Neuronal stem cell (in vitro differentiated cells): ENCODE measurements at regions not wholly inside any gene's neighbourhood (a gene's known extent, or its start where the extent isn't known, plus 50 kb on each side); places are given as distances from the start of the nearest gene placed in this dataset.

ENCODE experiments used
- DNase-seq: peaks from one replicate; pipeline ENCODE4 v3.0.0-alpha.2; 2013; ENCODE audit warnings: low spot score
- H2AFZ ChIP-seq: one replicate; pipeline ENCODE4 v1.6.1; 2013; ENCODE audit warnings: mild to moderate bottlenecking, low read length, inconsistent platforms
- H2AK5ac ChIP-seq: 2 replicates; pipeline ENCODE4 v1.6.1; 2013; ENCODE audit warnings: low read depth, mild to moderate bottlenecking, inconsistent platforms, low read length, moderate library complexity, mixed read lengths
- H2BK120ac ChIP-seq: 2 replicates; pipeline ENCODE4 v1.6.1; 2013; ENCODE audit warnings: low read depth, mild to moderate bottlenecking, inconsistent platforms, low read length, moderate library complexity, mixed read lengths
- H2BK12ac ChIP-seq: one replicate; pipeline ENCODE4 v1.6.1; 2013; ENCODE audit warnings: low read length, inconsistent platforms
- H2BK15ac ChIP-seq: 2 replicates; pipeline ENCODE4 v1.6.1; 2013; ENCODE audit warnings: mild to moderate bottlenecking, low read length, inconsistent platforms, mixed read lengths
- H2BK5ac ChIP-seq: one replicate; pipeline ENCODE4 v1.6.1; 2013; ENCODE audit warnings: inconsistent platforms, mild to moderate bottlenecking, low read length, moderate library complexity
- H3K14ac ChIP-seq: one replicate; pipeline ENCODE4 v1.6.1; 2013; ENCODE audit warnings: low read length, inconsistent platforms
- H3K18ac ChIP-seq: 2 replicates; pipeline ENCODE4 v1.6.1; 2013; ENCODE audit warnings: low read length, inconsistent platforms
- H3K23ac ChIP-seq: 2 replicates; pipeline ENCODE4 v1.6.1; 2013; ENCODE audit warnings: low read depth, mild to moderate bottlenecking, mixed read lengths, low read length, inconsistent platforms; ENCODE audit not compliant: poor library complexity
- H3K27ac ChIP-seq: replicated peaks from 3 replicates; pipeline ENCODE4 v1.5.1; 2013; ENCODE audit warnings: low read length, inconsistent platforms
- H3K27me3 ChIP-seq, 3 experiments: 2 replicates each; pipeline ENCODE4 v1.6.1; 2013; ENCODE audit warnings: low read length in 3 of 3, mild to moderate bottlenecking in 2 of 3, inconsistent platforms in 1 of 3, low read depth in 1 of 3, mixed read lengths in 1 of 3, moderate library complexity in 1 of 3; ENCODE audit not compliant: control insufficient read depth in 3 of 3, insufficient read depth in 3 of 3
- H3K36me3 ChIP-seq, 2 donors: replicated peaks in 1 of 2; 2 replicates each; pipeline ENCODE4 v1.6.1; 2013; ENCODE audit warnings: low read length in 2 of 2; ENCODE audit not compliant: control insufficient read depth in 2 of 2, insufficient read depth in 2 of 2
- H3K4ac ChIP-seq: 2 replicates; pipeline ENCODE4 v1.6.1; 2013; ENCODE audit warnings: inconsistent platforms, mild to moderate bottlenecking, low read length, moderate library complexity
- H3K4me1 ChIP-seq, 2 donors: 1 replicate in 1 of 2; 2 replicates in 1 of 2; pipeline ENCODE4 v1.6.1; 2013; ENCODE audit warnings: low read length in 2 of 2, low read depth in 1 of 2; ENCODE audit not compliant: control insufficient read depth in 2 of 2, insufficient read depth in 1 of 2
- H3K4me2 ChIP-seq: one replicate; pipeline ENCODE4 v1.6.1; 2013; ENCODE audit warnings: mild to moderate bottlenecking, low read length, inconsistent platforms; ENCODE audit not compliant: insufficient read depth, poor library complexity, severe bottlenecking
- H3K4me3 ChIP-seq, 2 donors: 2 replicates each; pipeline ENCODE4 v1.5.1; 2013; ENCODE audit warnings: low read length in 2 of 2, mild to moderate bottlenecking in 2 of 2, inconsistent platforms in 1 of 2, moderate library complexity in 1 of 2
- H3K79me1 ChIP-seq: one replicate; pipeline ENCODE4 v1.6.1; 2013; ENCODE audit warnings: low read depth, mild to moderate bottlenecking, inconsistent platforms, low read length, moderate library complexity
- H3K9ac ChIP-seq: one replicate; pipeline ENCODE4 v1.6.1; 2013; ENCODE audit warnings: mild to moderate bottlenecking, low read depth, low read length, inconsistent platforms; ENCODE audit not compliant: poor library complexity
- H3K9me3 ChIP-seq, 2 donors: replicated peaks in 1 of 2; 2 replicates each; pipeline versions ENCODE3 to v1.6.1; 2013; ENCODE audit warnings: low read length in 2 of 2, mild to moderate bottlenecking in 2 of 2, inconsistent platforms in 1 of 2, low read depth in 1 of 2, mixed read lengths in 1 of 2, moderate library complexity in 1 of 2; ENCODE audit not compliant: control insufficient read depth in 2 of 2, insufficient read depth in 1 of 2
- H4K8ac ChIP-seq: one replicate; pipeline ENCODE4 v1.6.1; 2013; ENCODE audit warnings: low read depth, mild to moderate bottlenecking, inconsistent platforms, low read length, moderate library complexity
- H4K91ac ChIP-seq: one replicate; pipeline ENCODE4 v1.6.1; 2013; ENCODE audit warnings: low read length, low read depth, mild to moderate bottlenecking, inconsistent platforms; ENCODE audit not compliant: poor library complexity
- WGBS, 2 donors: extraction: QIAGEN DNeasy Blood & Tissue Kit; methylation state at CpG; one replicate each; pipeline ENCODE4 v1.1.7; 2013; ENCODE audit warnings: missing lambda C conversion rate in 2 of 2, mixed read lengths in 1 of 2; ENCODE audit not compliant: insufficient read length in 2 of 2, insufficient replicate concordance in 1 of 2; ENCODE audit errors: extremely low coverage in 2 of 2; 5-methylcytosine and 5-hydroxymethylcytosine counted together

GRCh38 chr2:136411946-136412345, 294.0 kb upstream of the CXCR4 start:
- Histone ChIP-seq H3K36me3 (no peaks in the 10 kb centered on the region), H3K9me3 (no peaks in the 10 kb centered on the region), H2BK120ac (no peak overlapping the region), H3K23ac (no peak overlapping the region), H4K8ac (no peak overlapping the region), H2AK5ac (no peak overlapping the region), H3K79me1 (no peaks in the 10 kb centered on the region), H2BK5ac (no peak overlapping the region), H2BK15ac (no peak overlapping the region), H3K4me3 (no peak overlapping the region), H2BK12ac (no peak overlapping the region), H3K18ac (no peak overlapping the region), H3K27me3 (no peaks in the 10 kb centered on the region), H3K27ac (no peak overlapping the region), H3K9ac (no peak overlapping the region), H2AFZ (no peak overlapping the region), H4K91ac (no peak overlapping the region), H3K4me1 (peaks cover 0 to 10% of the 10 kb centered on the region in 2 donors), H3K4me2 (no peak overlapping the region), H3K14ac (no peak overlapping the region), H3K4ac (no peak overlapping the region)
- no peak for DNase-seq
- no CpG with 5 or more reads among the region's 1 CpG for WGBS, 2 donors

GRCh38 chr2:136410673-136411072, 292.7 kb upstream of the CXCR4 start:
- H2BK15ac ChIP-seq = no peak overlapping the region
- no peak overlapping the region for H2BK120ac ChIP-seq
- no peak overlapping the region for H2AK5ac ChIP-seq
- H3K79me1 ChIP-seq = no peaks in the 10 kb centered on the region
- no peak overlapping the region for H3K23ac ChIP-seq
- no peaks in the 10 kb centered on the region for H3K36me3 ChIP-seq
- H3K4ac ChIP-seq = no peak overlapping the region
- H4K91ac ChIP-seq = no peak overlapping the region
- H3K4me3 ChIP-seq = no peak overlapping the region
- no peak overlapping the region for H3K9ac ChIP-seq
- H2BK12ac ChIP-seq = no peak overlapping the region
- WGBS, 2 donors = no CpG with 5 or more reads among the region's 6 CpGs
- no peaks in the 10 kb centered on the region for H3K27me3 ChIP-seq
- H3K4me2 ChIP-seq = no peak overlapping the region
- H3K18ac ChIP-seq = no peak overlapping the region
- no peak overlapping the region for H3K27ac ChIP-seq
- no peak overlapping the region for H4K8ac ChIP-seq
- peaks cover 0 to 10% of the 10 kb centered on the region in 2 donors for H3K4me1 ChIP-seq
- no peak for DNase-seq
- no peak overlapping the region for H2AFZ ChIP-seq
- H3K9me3 ChIP-seq = no peaks in the 10 kb centered on the region
- H3K14ac ChIP-seq = no peak overlapping the region
- H2BK5ac ChIP-seq = no peak overlapping the region

- H3K4me2 ChIP-seq = no peak overlapping the region
- no peak overlapping the region for H4K91ac ChIP-seq
- no peak overlapping the region for H4K8ac ChIP-seq
- no peaks in the 10 kb centered on the region for H3K27me3 ChIP-seq
- H3K23ac ChIP-seq = no peak overlapping the region
- H3K14ac ChIP-seq = no peak overlapping the region
- no peak overlapping the region for H3K18ac ChIP-seq
- no peak overlapping the region for H3K4ac ChIP-seq
- H3K4me3 ChIP-seq = no peak overlapping the region
- no peak overlapping the region for H2AFZ ChIP-seq
- no peak overlapping the region for H2BK15ac ChIP-seq
- no peak overlapping the region for H2BK12ac ChIP-seq
- no peaks in the 10 kb centered on the region for H3K36me3 ChIP-seq
- peaks cover 0 to 10% of the 10 kb centered on the region in 2 donors for H3K4me1 ChIP-seq
- no peak overlapping the region for H3K9ac ChIP-seq
- DNase-seq = no peak
- no peak overlapping the region for H2BK5ac ChIP-seq
- H2BK120ac ChIP-seq = no peak overlapping the region
- H3K27ac ChIP-seq = no peak overlapping the region
- no peak overlapping the region for H2AK5ac ChIP-seq
- H3K9me3 ChIP-seq = no peaks in the 10 kb centered on the region
- no peaks in the 10 kb centered on the region for H3K79me1 ChIP-seq
- WGBS, 2 donors = no CpG with 5 or more reads among the region's 3 CpGs
Measured at GRCh38 chr2:136408795-136409194, 290.8 kb upstream of the CXCR4 start.

GRCh38 chr2:136407952-136408318, 290.0 kb upstream of the CXCR4 start:
- Histone ChIP-seq H2BK5ac (no peak overlapping the region), H3K27me3 (no peaks in the 10 kb centered on the region), H2AFZ (no peak overlapping the region), H2AK5ac (no peak overlapping the region), H4K91ac (no peak overlapping the region), H2BK15ac (no peak overlapping the region), H3K36me3 (no peaks in the 10 kb centered on the region), H2BK12ac (no peak overlapping the region), H3K79me1 (no peaks in the 10 kb centered on the region), H3K27ac (no peak overlapping the region), H3K4me3 (no peak overlapping the region), H3K9ac (no peak overlapping the region), H3K14ac (no peak overlapping the region), H3K4ac (no peak overlapping the region), H3K9me3 (no peaks in the 10 kb centered on the region), H3K23ac (no peak overlapping the region), H3K4me2 (no peak overlapping the region), H2BK120ac (no peak overlapping the region), H3K18ac (peak overlapping the region; percentile 56), H4K8ac (no peak overlapping the region), H3K4me1 (peaks cover 0 to 10% of the 10 kb centered on the region in 2 donors)
- no CpG with 5 or more reads among the region's 8 CpGs for WGBS, 2 donors
- no peak for DNase-seq
